ENCODE measurements at regions not wholly inside any gene's neighbourhood (a gene's known extent, or its start where the extent isn't known, plus 50 kb on each side); places are given as distances from the start of the nearest gene placed in this dataset.

GRCh38 chr20:9928281-9928737 lies 89.4 kb upstream of the PAK5 start:
- TF ChIP-seq CTCF (IDR thresholded peaks at IDR 0.05; ENCODE audit: low read depth, low read length), result no peak
- no peak for TF ChIP-seq POLR2A (IDR thresholded peaks at IDR 0.05; ENCODE audit: extremely low read depth, insufficient read length)
- no peak for TF ChIP-seq MAX (IDR thresholded peaks at IDR 0.05; ENCODE audit: low read depth, low read length)
- TF ChIP-seq MYC (IDR thresholded peaks at IDR 0.05; ENCODE audit: low read depth, low read length), result no peak

All from NB4 (cell line).